ENCODE measurements at regions not wholly inside any gene's neighbourhood (a gene's known extent, or its start where the extent isn't known, plus 50 kb on each side); places are given as distances from the start of the nearest gene placed in this dataset.

DNA sequence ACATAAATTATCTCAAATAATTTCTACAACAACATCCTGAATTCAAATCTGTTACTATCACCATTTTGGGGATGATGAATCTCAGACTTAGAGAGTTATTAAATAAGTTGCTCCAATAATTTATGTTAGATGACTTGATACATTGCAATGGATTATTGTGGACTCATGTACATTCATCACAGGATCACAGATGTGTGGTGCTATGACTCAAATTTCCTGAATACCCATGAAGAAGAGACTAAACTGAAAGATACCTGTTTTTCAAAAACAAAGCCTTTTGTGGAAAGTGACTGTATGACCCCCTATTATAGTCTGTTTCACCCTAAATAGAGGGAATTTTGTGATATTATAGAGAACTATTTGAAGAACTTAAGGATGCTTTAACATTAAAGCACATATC, 315.0 kb downstream of the PLA2G4A start:
- TF ChIP-seq EZH2 (IDR thresholded peaks at IDR 0.05; ENCODE audit: low read depth) = no peak
- TF ChIP-seq, protein P1, sequence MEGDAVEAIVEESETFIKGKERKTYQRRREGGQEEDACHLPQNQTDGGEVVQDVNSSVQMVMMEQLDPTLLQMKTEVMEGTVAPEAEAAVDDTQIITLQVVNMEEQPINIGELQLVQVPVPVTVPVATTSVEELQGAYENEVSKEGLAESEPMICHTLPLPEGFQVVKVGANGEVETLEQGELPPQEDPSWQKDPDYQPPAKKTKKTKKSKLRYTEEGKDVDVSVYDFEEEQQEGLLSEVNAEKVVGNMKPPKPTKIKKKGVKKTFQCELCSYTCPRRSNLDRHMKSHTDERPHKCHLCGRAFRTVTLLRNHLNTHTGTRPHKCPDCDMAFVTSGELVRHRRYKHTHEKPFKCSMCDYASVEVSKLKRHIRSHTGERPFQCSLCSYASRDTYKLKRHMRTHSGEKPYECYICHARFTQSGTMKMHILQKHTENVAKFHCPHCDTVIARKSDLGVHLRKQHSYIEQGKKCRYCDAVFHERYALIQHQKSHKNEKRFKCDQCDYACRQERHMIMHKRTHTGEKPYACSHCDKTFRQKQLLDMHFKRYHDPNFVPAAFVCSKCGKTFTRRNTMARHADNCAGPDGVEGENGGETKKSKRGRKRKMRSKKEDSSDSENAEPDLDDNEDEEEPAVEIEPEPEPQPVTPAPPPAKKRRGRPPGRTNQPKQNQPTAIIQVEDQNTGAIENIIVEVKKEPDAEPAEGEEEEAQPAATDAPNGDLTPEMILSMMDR (conservative IDR thresholded peaks at IDR 0.05) = no peak

Data from PC-9 (cell line).